ENCODE measurements at regions not wholly inside any gene's neighbourhood (a gene's known extent, or its start where the extent isn't known, plus 50 kb on each side); places are given as distances from the start of the nearest gene placed in this dataset.
"Not testable (repeated sequence)": the region's sequence is repeated elsewhere in the genome, so short reads cannot be mapped to it uniquely, and the experiment has no call there.

DNA sequence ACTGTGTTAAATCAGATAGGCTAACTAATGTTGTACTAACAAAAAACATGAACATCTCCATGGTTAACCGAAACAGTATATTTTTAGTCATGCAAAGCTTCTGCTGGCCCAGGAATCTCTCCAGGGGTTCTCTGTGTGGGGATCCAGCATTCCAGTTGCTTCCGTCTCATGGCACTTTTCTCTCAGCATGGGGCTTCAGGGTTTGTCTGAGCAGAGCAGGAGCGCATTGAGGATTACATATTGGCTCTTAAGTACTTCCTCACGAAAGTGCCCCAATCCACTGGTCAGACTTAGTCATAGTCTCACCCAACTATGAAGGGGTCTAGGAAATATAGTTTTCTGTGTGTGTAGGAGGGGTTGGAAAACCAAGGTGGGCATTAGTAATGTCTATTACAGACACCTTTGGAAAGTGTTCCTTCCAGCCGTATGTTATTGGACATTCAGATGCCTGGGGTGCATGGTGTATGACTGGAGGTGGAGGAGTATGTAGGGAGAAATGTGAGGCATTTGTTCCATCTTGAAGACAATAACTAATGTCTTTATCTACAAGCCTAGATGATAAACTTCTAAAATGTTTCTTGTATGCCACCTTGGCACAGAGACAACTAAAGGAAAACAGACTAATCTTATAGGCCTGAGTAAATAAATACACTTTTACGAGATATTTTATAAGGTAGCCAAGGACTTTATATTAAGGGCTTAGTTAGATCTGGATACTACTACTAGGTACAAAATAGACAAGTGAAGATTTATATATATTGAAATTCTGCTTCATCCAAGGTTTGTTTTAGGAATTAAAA, 123.8 kb upstream of the ZEB2 start:
- no peak overlapping the region for H3K4me3 ChIP-seq (ENCODE audit: low read depth in 1 of 5, low read length in 5 of 5)
- H3K27ac ChIP-seq (ENCODE audit: low read depth, low read length), result no peak overlapping the region
- no peaks in the 10 kb centered on the region for H3K9me3 ChIP-seq (ENCODE audit: control insufficient read depth in 5 of 5, low read length in 5 of 5)
- no peaks in the 10 kb centered on the region for H3K27me3 ChIP-seq (ENCODE audit: control insufficient read depth in 5 of 5, insufficient read depth in 4 of 5, low read length in 5 of 5)
- H3K9ac ChIP-seq (ENCODE audit: low read length in 5 of 5), result no peak overlapping the region
- no peaks in the 10 kb centered on the region for H3K36me3 ChIP-seq (ENCODE audit: control insufficient read depth in 5 of 5, insufficient read depth in 5 of 5, low read length in 5 of 5)
- H3K4me1 ChIP-seq (ENCODE audit: control insufficient read depth in 5 of 5, insufficient read depth in 5 of 5, low read length in 5 of 5), result peaks cover 0 to 8% (median 0%) of the 10 kb centered on the region in 5 donors

GRCh38 chr2:144642856-144643255, 122.9 kb upstream of the ZEB2 start:
- Histone ChIP-seq H3K36me3 (ENCODE audit: control insufficient read depth in 5 of 5, insufficient read depth in 5 of 5, low read length in 5 of 5) (no peaks in the 10 kb centered on the region), H3K9ac (ENCODE audit: low read length in 5 of 5) (no peak overlapping the region), H3K27ac (ENCODE audit: low read depth, low read length) (no peak overlapping the region), H3K9me3 (ENCODE audit: control insufficient read depth in 5 of 5, low read length in 5 of 5) (no peaks in the 10 kb centered on the region), H3K4me3 (ENCODE audit: low read depth in 1 of 5, low read length in 5 of 5) (no peak overlapping the region), H3K27me3 (ENCODE audit: control insufficient read depth in 5 of 5, insufficient read depth in 4 of 5, low read length in 5 of 5) (no peaks in the 10 kb centered on the region), H3K4me1 (ENCODE audit: control insufficient read depth in 5 of 5, insufficient read depth in 5 of 5, low read length in 5 of 5) (peaks cover 0 to 8% (median 0%) of the 10 kb centered on the region in 5 donors)

DNA sequence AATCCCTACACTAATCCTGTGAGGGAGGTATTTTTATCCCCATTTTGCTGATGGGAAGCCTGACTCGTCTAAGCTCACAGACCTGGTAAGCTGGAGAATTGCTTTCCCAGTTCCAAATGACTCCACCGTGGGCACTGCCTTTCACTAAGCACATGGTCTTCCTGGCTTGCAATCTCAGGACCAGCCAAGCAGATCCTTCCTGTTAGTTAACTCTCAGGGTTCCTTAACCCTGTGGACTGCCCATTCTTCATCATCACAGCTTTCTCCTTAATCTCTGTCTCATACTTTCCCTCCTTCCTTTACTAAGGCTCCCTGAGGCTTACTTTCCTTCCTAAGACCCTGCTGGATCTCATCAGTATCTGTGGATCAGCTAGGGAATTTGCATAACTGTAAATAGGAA, 122.2 kb upstream of the ZEB2 start:
- Histone ChIP-seq H3K9me3 (ENCODE audit: control insufficient read depth in 5 of 5, low read length in 5 of 5) (no peaks in the 10 kb centered on the region), H3K27ac (ENCODE audit: low read depth, low read length) (no peak overlapping the region), H3K4me1 (ENCODE audit: control insufficient read depth in 5 of 5, insufficient read depth in 5 of 5, low read length in 5 of 5) (peaks cover 0 to 8% (median 0%) of the 10 kb centered on the region in 5 donors), H3K27me3 (ENCODE audit: control insufficient read depth in 5 of 5, insufficient read depth in 4 of 5, low read length in 5 of 5) (no peaks in the 10 kb centered on the region), H3K9ac (ENCODE audit: low read length in 5 of 5) (no peak overlapping the region), H3K4me3 (ENCODE audit: low read depth in 1 of 5, low read length in 5 of 5) (no peak overlapping the region), H3K36me3 (ENCODE audit: control insufficient read depth in 5 of 5, insufficient read depth in 5 of 5, low read length in 5 of 5) (no peaks in the 10 kb centered on the region)

DNA sequence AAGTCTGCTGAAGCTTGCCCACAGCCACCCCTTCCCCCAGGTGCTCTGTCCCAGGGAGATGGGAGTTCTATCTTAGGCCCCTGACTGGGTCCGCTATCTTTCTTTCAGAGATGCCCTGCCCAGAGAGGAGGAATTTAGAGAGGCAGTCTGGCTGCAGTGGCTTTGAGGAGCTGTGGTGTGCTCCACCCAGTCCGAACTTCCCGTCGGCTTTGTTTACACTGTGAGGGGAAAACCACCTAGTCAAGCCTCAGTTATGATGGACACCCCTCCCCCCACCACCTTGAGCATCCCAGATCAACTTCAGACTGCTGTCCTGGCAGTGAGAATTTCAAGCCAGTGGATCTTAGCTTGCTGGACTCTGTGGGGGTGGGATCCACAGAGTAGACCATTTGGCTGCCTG, 118.3 kb upstream of the ZEB2 start:
- not testable (repeated sequence) for H3K27ac ChIP-seq (ENCODE audit: low read depth, low read length); H3K27me3 ChIP-seq (ENCODE audit: control insufficient read depth in 5 of 5, insufficient read depth in 4 of 5, low read length in 5 of 5); H3K36me3 ChIP-seq (ENCODE audit: control insufficient read depth in 5 of 5, insufficient read depth in 5 of 5, low read length in 5 of 5); H3K4me1 ChIP-seq (ENCODE audit: control insufficient read depth in 5 of 5, insufficient read depth in 5 of 5, low read length in 5 of 5); H3K9me3 ChIP-seq (ENCODE audit: control insufficient read depth in 5 of 5, low read length in 5 of 5); H3K4me3 ChIP-seq (ENCODE audit: low read depth in 1 of 5, low read length in 5 of 5); H3K9ac ChIP-seq (ENCODE audit: low read length in 5 of 5)

DNA sequence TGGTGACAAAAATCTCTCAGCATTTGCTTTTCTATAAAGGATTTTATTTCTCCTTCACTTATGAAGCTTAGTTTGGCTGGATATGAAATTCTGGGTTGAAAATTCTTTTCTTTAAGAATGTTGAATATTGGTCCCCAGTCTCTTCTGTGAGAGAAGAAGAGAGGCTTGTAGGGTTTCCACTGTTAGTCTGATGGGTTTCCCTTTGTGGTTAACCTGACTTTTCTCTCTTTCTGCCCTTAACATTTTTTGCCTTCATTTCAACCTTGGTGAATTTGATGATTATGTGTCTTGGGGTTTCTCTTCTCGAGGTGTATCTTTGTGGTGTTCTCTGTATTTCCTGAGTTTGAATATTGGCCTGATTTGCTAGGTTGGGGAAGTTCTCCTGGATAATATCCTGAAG, 116.9 kb upstream of the ZEB2 start:
- not testable (repeated sequence) for H3K27ac ChIP-seq (ENCODE audit: low read depth, low read length); H3K9ac ChIP-seq (ENCODE audit: low read length in 5 of 5); H3K27me3 ChIP-seq (ENCODE audit: control insufficient read depth in 5 of 5, insufficient read depth in 4 of 5, low read length in 5 of 5); H3K4me3 ChIP-seq (ENCODE audit: low read depth in 1 of 5, low read length in 5 of 5); H3K9me3 ChIP-seq (ENCODE audit: control insufficient read depth in 5 of 5, low read length in 5 of 5); H3K36me3 ChIP-seq (ENCODE audit: control insufficient read depth in 5 of 5, insufficient read depth in 5 of 5, low read length in 5 of 5); H3K4me1 ChIP-seq (ENCODE audit: control insufficient read depth in 5 of 5, insufficient read depth in 5 of 5, low read length in 5 of 5)

GRCh38 chr2:144632809-144633208, 112.9 kb upstream of the ZEB2 start:
- Histone ChIP-seq H3K9me3 (ENCODE audit: control insufficient read depth in 5 of 5, low read length in 5 of 5) (peaks cover 0 to 3% (median 0%) of the 10 kb centered on the region in 5 donors), H3K4me3 (ENCODE audit: low read depth in 1 of 5, low read length in 5 of 5) (no peak overlapping the region), H3K36me3 (ENCODE audit: control insufficient read depth in 5 of 5, insufficient read depth in 5 of 5, low read length in 5 of 5) (no peaks in the 10 kb centered on the region), H3K9ac (ENCODE audit: low read length in 5 of 5) (no peak overlapping the region), H3K27me3 (ENCODE audit: control insufficient read depth in 5 of 5, insufficient read depth in 4 of 5, low read length in 5 of 5) (no peaks in the 10 kb centered on the region), H3K4me1 (ENCODE audit: control insufficient read depth in 5 of 5, insufficient read depth in 5 of 5, low read length in 5 of 5) (no peaks in the 10 kb centered on the region), H3K27ac (ENCODE audit: low read depth, low read length) (no peak overlapping the region)

DNA sequence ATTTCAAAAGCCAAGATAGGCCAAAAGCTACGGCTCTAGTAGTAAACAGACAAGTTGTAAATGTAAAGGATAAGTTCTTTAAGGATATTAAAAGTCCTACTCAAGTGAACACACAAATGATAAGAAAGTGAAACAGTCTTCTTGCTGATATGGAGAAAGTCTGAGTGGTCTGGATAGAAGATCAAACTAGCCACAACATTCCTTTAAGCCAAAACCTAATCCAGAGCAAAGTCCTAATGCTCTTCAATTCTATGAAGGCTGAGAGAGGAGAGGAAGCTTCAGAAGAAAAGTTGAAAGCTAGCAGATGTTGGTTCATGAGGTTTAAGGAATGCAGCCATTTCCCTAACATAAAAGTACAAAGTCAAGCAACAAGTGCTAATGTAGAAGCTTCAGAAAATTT, 111.7 kb upstream of the ZEB2 start:
- H3K9me3 ChIP-seq (ENCODE audit: control insufficient read depth in 5 of 5, low read length in 5 of 5), result no peaks in the 10 kb centered on the region
- H3K36me3 ChIP-seq (ENCODE audit: control insufficient read depth in 5 of 5, insufficient read depth in 5 of 5, low read length in 5 of 5), result no peaks in the 10 kb centered on the region
- no peak overlapping the region for H3K4me3 ChIP-seq (ENCODE audit: low read depth in 1 of 5, low read length in 5 of 5)
- H3K27me3 ChIP-seq (ENCODE audit: control insufficient read depth in 5 of 5, insufficient read depth in 4 of 5, low read length in 5 of 5), result no peaks in the 10 kb centered on the region
- H3K4me1 ChIP-seq (ENCODE audit: control insufficient read depth in 5 of 5, insufficient read depth in 5 of 5, low read length in 5 of 5), result no peaks in the 10 kb centered on the region
- H3K27ac ChIP-seq (ENCODE audit: low read depth, low read length), result no peak overlapping the region
- H3K9ac ChIP-seq (ENCODE audit: low read length in 5 of 5), result no peak overlapping the region

GRCh38 chr2:144630459-144631215, 110.7 kb upstream of the ZEB2 start:
- Histone ChIP-seq H3K9ac (ENCODE audit: low read length in 5 of 5) (no peak overlapping the region), H3K4me3 (ENCODE audit: low read depth in 1 of 5, low read length in 5 of 5) (no peak overlapping the region), H3K27me3 (ENCODE audit: control insufficient read depth in 5 of 5, insufficient read depth in 4 of 5, low read length in 5 of 5) (no peaks in the 10 kb centered on the region), H3K36me3 (ENCODE audit: control insufficient read depth in 5 of 5, insufficient read depth in 5 of 5, low read length in 5 of 5) (no peaks in the 10 kb centered on the region), H3K9me3 (ENCODE audit: control insufficient read depth in 5 of 5, low read length in 5 of 5) (no peaks in the 10 kb centered on the region), H3K4me1 (ENCODE audit: control insufficient read depth in 5 of 5, insufficient read depth in 5 of 5, low read length in 5 of 5) (peaks cover 0 to 2% (median 1%) of the 10 kb centered on the region in 5 donors), H3K27ac (ENCODE audit: low read depth, low read length) (no peak overlapping the region)

- peaks cover 0 to 8% (median 6%) of the 10 kb centered on the region in 5 donors for H3K4me1 ChIP-seq (ENCODE audit: control insufficient read depth in 5 of 5, insufficient read depth in 5 of 5, low read length in 5 of 5)
- H3K36me3 ChIP-seq (ENCODE audit: control insufficient read depth in 5 of 5, insufficient read depth in 5 of 5, low read length in 5 of 5), result no peaks in the 10 kb centered on the region
- no peak overlapping the region for H3K9ac ChIP-seq (ENCODE audit: low read length in 5 of 5)
- H3K27me3 ChIP-seq (ENCODE audit: control insufficient read depth in 5 of 5, insufficient read depth in 4 of 5, low read length in 5 of 5), result no peaks in the 10 kb centered on the region
- no peaks in the 10 kb centered on the region for H3K9me3 ChIP-seq (ENCODE audit: control insufficient read depth in 5 of 5, low read length in 5 of 5)
- no peak overlapping the region for H3K4me3 ChIP-seq (ENCODE audit: low read depth in 1 of 5, low read length in 5 of 5)
- H3K27ac ChIP-seq (ENCODE audit: low read depth, low read length), result no peak overlapping the region
Measured at GRCh38 chr2:144629935-144630334, 110.0 kb upstream of the ZEB2 start.

GRCh38 chr2:144628566-144628965, 108.6 kb upstream of the ZEB2 start:
- H3K36me3 ChIP-seq (ENCODE audit: control insufficient read depth in 5 of 5, insufficient read depth in 5 of 5, low read length in 5 of 5), result no peaks in the 10 kb centered on the region
- no peak overlapping the region for H3K27ac ChIP-seq (ENCODE audit: low read depth, low read length)
- no peak overlapping the region for H3K9ac ChIP-seq (ENCODE audit: low read length in 5 of 5)
- H3K9me3 ChIP-seq (ENCODE audit: control insufficient read depth in 5 of 5, low read length in 5 of 5), result no peaks in the 10 kb centered on the region
- peaks cover 0 to 8% (median 6%) of the 10 kb centered on the region in 5 donors for H3K4me1 ChIP-seq (ENCODE audit: control insufficient read depth in 5 of 5, insufficient read depth in 5 of 5, low read length in 5 of 5)
- no peaks in the 10 kb centered on the region for H3K27me3 ChIP-seq (ENCODE audit: control insufficient read depth in 5 of 5, insufficient read depth in 4 of 5, low read length in 5 of 5)
- no peak overlapping the region for H3K4me3 ChIP-seq (ENCODE audit: low read depth in 1 of 5, low read length in 5 of 5)
